Natural killer cell (primary cell): ENCODE measurements at regions not wholly inside any gene's neighbourhood (a gene's known extent, or its start where the extent isn't known, plus 50 kb on each side); places are given as distances from the start of the nearest gene placed in this dataset.

Experiments
- ATAC-seq, 3 donors: fragments of 150-1000 bp in 2 of 3; fragments of 200-7000 bp in 1 of 3; cut with Tn5 transposase; 1 replicate in 1 of 3; 2 replicates in 2 of 3; pipeline ENCODE4 v1.10.0; 2021; ENCODE audit warnings: mild to moderate bottlenecking in 2 of 3, moderate library complexity in 2 of 3
- DNase-seq, 2 donors: peaks; one replicate each; pipeline versions ENCODE4 v3.0.0 to v3.0.0-alpha.2; 2013 to 2021; ENCODE audit warnings: mixed read lengths in 1 of 2
- H3K27ac ChIP-seq: one replicate; pipeline ENCODE4 v1.5.1; 2013; ENCODE audit warnings: mild to moderate bottlenecking, low read length
- H3K27me3 ChIP-seq: one replicate; pipeline ENCODE4 v1.6.1; 2013; ENCODE audit warnings: low read length; ENCODE audit not compliant: control insufficient read depth, insufficient read depth
- H3K36me3 ChIP-seq: one replicate; pipeline ENCODE4 v1.6.1; 2013; ENCODE audit warnings: low read length; ENCODE audit not compliant: control insufficient read depth, insufficient read depth
- H3K4me1 ChIP-seq: one replicate; pipeline ENCODE4 v1.6.1; 2013; ENCODE audit warnings: low read length; ENCODE audit not compliant: control insufficient read depth, insufficient read depth
- H3K4me3 ChIP-seq: one replicate; pipeline ENCODE4 v1.5.1; 2013; ENCODE audit warnings: low read length
- H3K9me3 ChIP-seq: one replicate; pipeline ENCODE4 v1.6.1; 2013; ENCODE audit warnings: low read length; ENCODE audit not compliant: control insufficient read depth, insufficient read depth
- H3K27ac Mint-ChIP-seq, 2 donors: one replicate each; pipeline ENCODE4 v1.8.0; 2022; ENCODE audit warnings: mild to moderate bottlenecking in 2 of 2, mixed read lengths in 2 of 2, moderate library complexity in 1 of 2
- H3K27me3 Mint-ChIP-seq, 2 donors: one replicate each; pipeline ENCODE4 v1.8.0; 2022; ENCODE audit warnings: low read depth in 2 of 2, mixed read lengths in 2 of 2
- H3K36me3 Mint-ChIP-seq: one replicate; pipeline ENCODE4 v1.8.0; 2022; ENCODE audit warnings: mixed read lengths
- H3K4me1 Mint-ChIP-seq, 2 donors: one replicate each; pipeline ENCODE4 v1.8.0; 2022; ENCODE audit warnings: mixed read lengths in 2 of 2
- H3K4me3 Mint-ChIP-seq: one replicate; pipeline ENCODE4 v1.8.0; 2022; ENCODE audit warnings: mild to moderate bottlenecking, moderate library complexity, mixed read lengths
- H3K9me3 Mint-ChIP-seq, 2 donors: one replicate each; pipeline ENCODE4 v1.8.0; 2022; ENCODE audit warnings: mixed read lengths in 2 of 2
- CTCF ChIP-seq: fragments of 200-600 bp; IDR thresholded peaks from one replicate; pipeline ENCODE4 v1.8.0; 2022; ENCODE audit warnings: antibody characterized with exemption
- WGBS: methylation state at CpG from one replicate; pipeline ENCODE4 v1.1.7; 2013; ENCODE audit warnings: missing lambda C conversion rate; ENCODE audit not compliant: insufficient coverage; 5-methylcytosine and 5-hydroxymethylcytosine counted together
- intact Hi-C: fragments of 100-400 bp; cut with micrococcal nuclease; formaldehyde crosslinking; loops from one replicate; pipeline ENCODE4 v1.14.2; 2022

- Histone ChIP-seq H3K4me3 (no peak overlapping the region), H3K27ac (no peak overlapping the region), H3K36me3 (no peaks in the 10 kb centered on the region), H3K27me3 (no peaks in the 10 kb centered on the region), H3K9me3 (no peaks in the 10 kb centered on the region), H3K4me1 (no peaks in the 10 kb centered on the region)
- no peaks in the 10 kb centered on the region for H3K4me1 Mint-ChIP-seq
- peaks cover 0 to 4% of the 10 kb centered on the region in 2 donors for H3K27me3 Mint-ChIP-seq
- no peak overlapping the region for H3K4me3 Mint-ChIP-seq
- ATAC-seq: no peak
- no peaks in the 10 kb centered on the region for H3K9me3 Mint-ChIP-seq
- no peak for TF ChIP-seq CTCF
- intact Hi-C loops: no loop called here
- no peaks in the 10 kb centered on the region for H3K36me3 Mint-ChIP-seq
- no peak for DNase-seq
- no peak overlapping the region for H3K27ac Mint-ChIP-seq
- 84% methylated on average over 7 of the region's 7 CpGs for WGBS
These were observed 263.3 kb downstream of the TFCP2L1 start for GRCh38 chr2:121021685-121022084.

DNA sequence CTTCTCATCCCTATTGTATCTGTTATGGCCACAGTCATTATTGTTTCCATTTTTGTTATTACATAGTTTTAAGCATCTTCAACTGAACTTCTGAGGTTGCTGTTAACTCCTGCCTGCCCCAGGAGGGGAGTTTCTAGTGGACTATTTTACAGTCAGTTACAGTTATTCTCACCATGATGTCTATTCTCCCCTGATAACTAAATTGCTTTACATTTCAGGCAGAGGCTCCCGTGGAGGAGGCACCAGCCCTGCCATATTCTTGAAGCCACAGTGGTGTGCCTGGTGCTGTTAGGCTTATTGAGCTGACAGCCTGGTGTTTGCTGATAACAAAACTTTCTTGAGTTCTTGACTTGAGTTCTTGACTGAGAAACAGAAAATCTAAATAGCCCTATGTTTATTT is 256.4 kb downstream of the TFCP2L1 start:
- H3K36me3 ChIP-seq: no peaks in the 10 kb centered on the region
- Mint-ChIP-seq H3K9me3 (no peaks in the 10 kb centered on the region), H3K27me3 (peaks cover 6 to 14% of the 10 kb centered on the region in 2 donors), H3K4me3 (no peak overlapping the region), H3K27ac (no peak overlapping the region), H3K36me3 (no peaks in the 10 kb centered on the region), H3K4me1 (no peaks in the 10 kb centered on the region)
- WGBS: 40% methylated on average over 1 of the region's 1 CpG
- no peak for ATAC-seq
- H3K4me1 ChIP-seq: no peaks in the 10 kb centered on the region
- H3K27ac ChIP-seq: no peak overlapping the region
- no peaks in the 10 kb centered on the region for H3K27me3 ChIP-seq
- DNase-seq: no peak
- no peak overlapping the region for H3K4me3 ChIP-seq
- intact Hi-C loops: no loop called here
- TF ChIP-seq CTCF: no peak
- no peaks in the 10 kb centered on the region for H3K9me3 ChIP-seq

DNA sequence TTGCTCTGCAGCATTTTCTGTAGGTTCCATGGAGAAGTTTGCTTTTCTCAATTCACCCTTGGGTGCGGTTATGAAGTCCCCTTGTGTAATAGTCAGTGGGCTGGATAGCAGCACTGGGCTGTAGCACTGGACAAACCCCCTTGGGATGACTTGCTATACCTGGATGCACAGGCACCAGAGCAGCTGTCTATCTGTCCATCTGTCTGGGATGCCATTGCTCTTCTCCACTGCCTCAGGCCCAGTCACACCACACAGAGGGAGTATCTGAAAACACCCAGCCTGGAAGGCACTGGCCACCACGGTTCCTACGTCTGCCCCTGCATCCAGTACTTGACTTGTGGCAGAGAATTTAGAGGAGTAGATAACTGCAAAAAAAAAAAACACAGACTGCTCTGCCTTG is 254.5 kb downstream of the TFCP2L1 start:
- Histone ChIP-seq H3K4me3 (no peak overlapping the region), H3K9me3 (no peaks in the 10 kb centered on the region), H3K27me3 (no peaks in the 10 kb centered on the region), H3K27ac (no peak overlapping the region), H3K36me3 (no peaks in the 10 kb centered on the region), H3K4me1 (no peaks in the 10 kb centered on the region)
- H3K27me3 Mint-ChIP-seq: peaks cover 6 to 14% of the 10 kb centered on the region in 2 donors
- H3K4me1 Mint-ChIP-seq: no peaks in the 10 kb centered on the region
- H3K9me3 Mint-ChIP-seq: no peaks in the 10 kb centered on the region
- H3K4me3 Mint-ChIP-seq: no peak overlapping the region
- WGBS: 33% methylated on average over 3 of the region's 3 CpGs
- DNase-seq (no peak), ATAC-seq (no peak)
- intact Hi-C loops: no loop called here
- H3K27ac Mint-ChIP-seq: no peak overlapping the region
- H3K36me3 Mint-ChIP-seq: no peaks in the 10 kb centered on the region
- TF ChIP-seq CTCF: no peak

DNA sequence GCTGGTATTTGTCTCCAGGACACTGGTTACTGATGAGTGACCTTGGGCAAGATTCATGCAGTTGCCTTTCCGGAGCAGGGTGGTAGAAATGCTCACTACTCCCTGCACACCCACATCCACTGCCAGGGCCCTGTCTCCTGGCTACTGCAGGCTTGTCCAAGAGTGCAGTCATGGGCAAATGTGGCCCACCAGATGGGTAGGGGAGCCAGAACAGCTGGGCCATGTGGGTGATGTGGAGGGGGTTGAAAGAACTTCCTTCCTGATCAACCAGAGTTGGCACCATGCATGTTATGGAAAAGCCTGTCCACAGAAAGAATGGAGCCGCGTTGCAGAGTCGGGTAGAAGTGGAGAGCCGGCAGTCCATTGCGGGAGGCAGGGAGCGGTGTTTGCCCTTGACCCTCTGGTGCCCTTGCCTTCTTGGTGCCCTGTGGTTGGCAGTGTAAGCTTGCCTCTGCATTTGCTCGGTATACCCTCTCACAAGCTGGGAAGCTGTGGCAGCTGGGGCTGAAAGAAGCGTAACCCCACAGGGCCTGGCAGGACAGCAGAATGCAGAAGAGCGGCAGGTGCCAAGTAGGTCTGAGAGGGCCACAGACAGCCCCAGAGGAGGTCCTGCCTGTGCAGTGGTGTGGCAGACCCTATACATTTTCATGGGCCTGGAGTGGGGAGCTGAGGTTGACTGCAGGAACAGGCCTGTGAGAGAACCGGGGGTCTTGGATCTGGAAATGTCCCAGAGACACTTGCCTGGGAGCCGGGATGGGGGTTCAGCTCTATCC is 253.2 kb downstream of the TFCP2L1 start:
- H3K27me3 Mint-ChIP-seq: peaks cover 6 to 14% of the 10 kb centered on the region in 2 donors
- H3K4me3 ChIP-seq: no peak overlapping the region
- no peak for TF ChIP-seq CTCF
- H3K4me1 Mint-ChIP-seq: no peaks in the 10 kb centered on the region
- ATAC-seq (peak in 1 of 3 donors; percentile 12), DNase-seq (no peak)
- WGBS: 92% methylated on average over 12 of the region's 12 CpGs
- no peak overlapping the region for H3K27ac ChIP-seq
- H3K4me1 ChIP-seq: no peaks in the 10 kb centered on the region
- H3K9me3 Mint-ChIP-seq: no peaks in the 10 kb centered on the region
- no peaks in the 10 kb centered on the region for H3K9me3 ChIP-seq
- intact Hi-C loops: no loop called here
- H3K27ac Mint-ChIP-seq: no peak overlapping the region
- no peaks in the 10 kb centered on the region for H3K36me3 Mint-ChIP-seq
- no peak overlapping the region for H3K4me3 Mint-ChIP-seq
- no peaks in the 10 kb centered on the region for H3K36me3 ChIP-seq
- no peaks in the 10 kb centered on the region for H3K27me3 ChIP-seq
